ENCODE measurements at regions not wholly inside any gene's neighbourhood (a gene's known extent, or its start where the extent isn't known, plus 50 kb on each side); places are given as distances from the start of the nearest gene placed in this dataset.
"Not testable (repeated sequence)": the region's sequence is repeated elsewhere in the genome, so short reads cannot be mapped to it uniquely, and the experiment has no call there.

DNA sequence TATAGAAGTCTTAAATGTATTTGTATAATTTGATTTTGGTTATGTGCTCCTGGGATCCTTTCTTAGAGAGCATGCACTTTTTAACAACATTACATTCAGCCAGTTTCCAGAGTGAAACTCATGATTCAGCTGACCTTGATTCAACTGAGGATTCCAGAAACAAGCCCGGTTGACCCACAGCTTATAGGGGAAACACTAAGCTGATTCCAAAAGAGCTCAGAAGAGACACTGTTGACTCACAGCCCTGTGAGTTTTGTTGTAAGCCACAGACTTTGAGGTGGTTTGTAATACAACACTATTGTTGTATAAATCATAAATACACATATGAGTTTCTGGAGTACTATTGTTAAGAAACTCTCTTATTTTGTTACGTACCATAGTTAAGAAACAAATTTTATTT lies 133.8 kb upstream of the MGAT4C start:
- TF ChIP-seq, protein P1, sequence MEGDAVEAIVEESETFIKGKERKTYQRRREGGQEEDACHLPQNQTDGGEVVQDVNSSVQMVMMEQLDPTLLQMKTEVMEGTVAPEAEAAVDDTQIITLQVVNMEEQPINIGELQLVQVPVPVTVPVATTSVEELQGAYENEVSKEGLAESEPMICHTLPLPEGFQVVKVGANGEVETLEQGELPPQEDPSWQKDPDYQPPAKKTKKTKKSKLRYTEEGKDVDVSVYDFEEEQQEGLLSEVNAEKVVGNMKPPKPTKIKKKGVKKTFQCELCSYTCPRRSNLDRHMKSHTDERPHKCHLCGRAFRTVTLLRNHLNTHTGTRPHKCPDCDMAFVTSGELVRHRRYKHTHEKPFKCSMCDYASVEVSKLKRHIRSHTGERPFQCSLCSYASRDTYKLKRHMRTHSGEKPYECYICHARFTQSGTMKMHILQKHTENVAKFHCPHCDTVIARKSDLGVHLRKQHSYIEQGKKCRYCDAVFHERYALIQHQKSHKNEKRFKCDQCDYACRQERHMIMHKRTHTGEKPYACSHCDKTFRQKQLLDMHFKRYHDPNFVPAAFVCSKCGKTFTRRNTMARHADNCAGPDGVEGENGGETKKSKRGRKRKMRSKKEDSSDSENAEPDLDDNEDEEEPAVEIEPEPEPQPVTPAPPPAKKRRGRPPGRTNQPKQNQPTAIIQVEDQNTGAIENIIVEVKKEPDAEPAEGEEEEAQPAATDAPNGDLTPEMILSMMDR (IDR thresholded peaks at IDR 0.05; ENCODE audit: insufficient read depth, low read length, poor library complexity, severe bottlenecking): no peak
- Histone ChIP-seq H3K36me3 (ENCODE audit: control insufficient read depth, insufficient read depth, low read length) (no peaks in the 10 kb centered on the region), H3K4me3 (replicated peaks; ENCODE audit: low read depth, low read length) (no peak overlapping the region), H3K27me3 (replicated peaks; ENCODE audit: control insufficient read depth, insufficient read depth, low read length) (no peaks in the 10 kb centered on the region)
- DNase-seq (ENCODE audit: extremely low read depth, insufficient read length): no peak

DNA sequence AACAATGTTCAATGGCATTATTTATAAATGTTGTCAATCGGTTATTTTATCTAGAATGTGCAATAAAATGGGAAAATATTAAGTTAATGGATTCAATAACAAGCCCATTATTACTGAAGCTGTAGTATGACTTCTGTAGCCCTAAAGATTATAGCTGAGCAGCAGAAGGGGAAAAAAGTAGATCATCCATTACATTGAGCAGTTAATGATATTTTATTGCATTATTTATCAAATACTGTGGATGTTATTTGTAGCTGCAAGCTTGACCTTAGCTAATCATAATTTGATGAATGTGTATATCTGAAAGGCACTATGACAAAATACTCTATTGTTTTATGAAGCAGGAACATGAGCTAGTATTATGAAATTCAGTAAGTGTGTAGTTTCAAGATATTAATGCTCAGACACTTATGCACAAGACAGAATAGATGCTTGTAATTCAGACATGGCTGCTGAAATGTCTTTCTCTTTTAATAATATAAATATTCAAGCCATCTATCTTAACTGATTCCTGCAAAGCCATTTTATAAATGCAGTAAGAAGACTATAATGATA lies 131.5 kb upstream of the MGAT4C start:
- TF ChIP-seq, protein P1 (IDR thresholded peaks at IDR 0.05; ENCODE audit: insufficient read depth, low read length, poor library complexity, severe bottlenecking): no peak
- no peak for DNase-seq (ENCODE audit: extremely low read depth, insufficient read length)
- no peak overlapping the region for H3K4me3 ChIP-seq (replicated peaks; ENCODE audit: low read depth, low read length)
- no peaks in the 10 kb centered on the region for H3K36me3 ChIP-seq (ENCODE audit: control insufficient read depth, insufficient read depth, low read length)
- no peaks in the 10 kb centered on the region for H3K27me3 ChIP-seq (replicated peaks; ENCODE audit: control insufficient read depth, insufficient read depth, low read length)

DNA sequence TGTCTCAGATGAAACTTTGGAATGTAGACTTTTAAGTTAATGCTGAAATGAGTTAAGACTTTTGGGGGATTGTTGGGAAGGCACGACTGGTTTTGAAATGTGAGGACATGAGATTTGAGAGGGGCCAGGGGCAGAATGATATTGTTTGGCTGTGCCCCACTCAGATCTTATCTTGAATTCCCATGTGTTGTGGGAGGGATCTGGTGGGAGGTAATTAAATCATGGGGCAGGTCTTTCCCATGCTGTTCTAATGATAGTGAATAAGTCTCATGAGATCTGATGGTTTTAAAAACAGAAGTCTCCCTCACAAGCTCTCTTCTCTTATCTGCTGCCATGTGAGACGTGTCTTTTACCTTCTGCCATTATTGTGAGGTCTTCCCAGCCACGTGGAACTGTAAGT lies 127.6 kb upstream of the MGAT4C start:
- not testable (repeated sequence) for H3K36me3 ChIP-seq (ENCODE audit: control insufficient read depth, insufficient read depth, low read length); H3K27me3 ChIP-seq (replicated peaks; ENCODE audit: control insufficient read depth, insufficient read depth, low read length); DNase-seq (ENCODE audit: extremely low read depth, insufficient read length); H3K4me3 ChIP-seq (replicated peaks; ENCODE audit: low read depth, low read length)

DNA sequence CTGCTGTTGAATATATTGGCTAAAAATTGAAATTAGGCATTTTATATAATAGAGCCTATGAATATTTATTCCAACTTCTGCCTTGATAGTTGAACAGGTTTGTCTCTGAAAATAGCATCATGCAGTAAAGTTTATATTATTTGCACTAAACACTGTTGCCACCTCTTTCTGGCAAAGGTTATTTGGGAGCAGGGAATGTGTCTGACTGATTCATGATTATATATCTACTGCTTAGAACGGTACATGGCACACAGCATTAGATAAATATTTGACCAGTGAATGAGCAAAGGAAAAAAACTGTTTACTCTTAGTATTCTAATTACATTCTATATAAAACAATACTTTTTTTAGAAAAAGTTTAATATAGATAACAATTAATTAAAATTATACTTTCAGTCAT lies 123.1 kb upstream of the MGAT4C start:
- Histone ChIP-seq H3K27me3 (replicated peaks; ENCODE audit: control insufficient read depth, insufficient read depth, low read length) (no peaks in the 10 kb centered on the region), H3K36me3 (ENCODE audit: control insufficient read depth, insufficient read depth, low read length) (no peaks in the 10 kb centered on the region), H3K4me3 (replicated peaks; ENCODE audit: low read depth, low read length) (no peak overlapping the region)
- DNase-seq (ENCODE audit: extremely low read depth, insufficient read length): no peak
- TF ChIP-seq, protein P1 (IDR thresholded peaks at IDR 0.05; ENCODE audit: insufficient read depth, low read length, poor library complexity, severe bottlenecking): no peak

DNA sequence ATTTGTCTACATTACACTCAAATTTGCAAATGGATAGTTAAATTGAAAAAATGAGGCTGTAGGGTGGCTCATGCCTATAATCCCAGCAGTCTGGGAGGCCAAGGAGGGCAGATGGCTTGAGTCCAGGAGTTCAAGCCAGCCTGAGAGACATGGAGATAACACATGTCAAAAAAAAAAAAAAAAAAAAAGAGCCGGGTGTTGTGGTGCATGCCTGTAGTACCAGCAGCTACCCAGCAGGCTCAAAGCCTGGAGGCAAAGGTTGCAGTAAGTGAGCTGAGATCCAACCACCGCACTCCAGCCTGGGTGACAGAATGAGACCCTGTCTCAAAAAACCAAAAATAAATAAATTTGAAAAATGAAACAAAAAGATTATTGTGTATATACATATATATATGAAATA lies 119.9 kb upstream of the MGAT4C start:
- TF ChIP-seq, protein P1 (IDR thresholded peaks at IDR 0.05; ENCODE audit: insufficient read depth, low read length, poor library complexity, severe bottlenecking): no peak
- Histone ChIP-seq H3K4me3 (replicated peaks; ENCODE audit: low read depth, low read length) (no peak overlapping the region), H3K36me3 (ENCODE audit: control insufficient read depth, insufficient read depth, low read length) (no peaks in the 10 kb centered on the region), H3K27me3 (replicated peaks; ENCODE audit: control insufficient read depth, insufficient read depth, low read length) (no peaks in the 10 kb centered on the region)
- no peak for DNase-seq (ENCODE audit: extremely low read depth, insufficient read length)

DNA sequence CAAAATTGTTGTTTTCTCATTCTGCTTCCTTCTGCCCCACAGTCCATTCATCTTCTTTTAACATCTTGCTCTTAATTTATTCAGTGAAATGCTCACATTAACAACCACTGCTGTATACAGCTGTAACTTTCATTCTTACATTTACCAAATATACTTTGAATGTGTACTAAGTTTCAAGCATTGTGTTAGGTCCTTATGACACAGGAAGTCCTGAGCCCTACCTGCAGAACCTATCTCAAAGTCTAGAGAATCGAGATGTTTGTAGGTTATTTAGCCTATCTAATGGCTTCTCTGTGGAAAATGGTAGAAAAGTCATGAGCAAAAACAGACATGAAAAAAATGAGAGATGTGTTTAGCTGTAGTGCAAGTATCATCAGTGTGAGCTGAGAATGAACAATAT lies 117.6 kb upstream of the MGAT4C start:
- no peak overlapping the region for H3K4me3 ChIP-seq (replicated peaks; ENCODE audit: low read depth, low read length)
- TF ChIP-seq, protein P1 (IDR thresholded peaks at IDR 0.05; ENCODE audit: insufficient read depth, low read length, poor library complexity, severe bottlenecking): no peak
- H3K36me3 ChIP-seq (ENCODE audit: control insufficient read depth, insufficient read depth, low read length): no peaks in the 10 kb centered on the region
- no peaks in the 10 kb centered on the region for H3K27me3 ChIP-seq (replicated peaks; ENCODE audit: control insufficient read depth, insufficient read depth, low read length)
- no peak for DNase-seq (ENCODE audit: extremely low read depth, insufficient read length)
